Esophagus squamous epithelium (tissue), 4 donors: ENCODE measurements at regions not wholly inside any gene's neighbourhood (a gene's known extent, or its start where the extent isn't known, plus 50 kb on each side); places are given as distances from the start of the nearest gene placed in this dataset.

ENCODE experiments used
- CTCF ChIP-seq, 6 experiments: fragments of 450-650 bp in 4 of 6; fragments of 200-600 bp in 2 of 6; sonication (generic) in 2 of 6; IDR thresholded peaks; one replicate each; pipeline ENCODE4 v1.5.1; 2016 to 2019; ENCODE audit warnings: antibody characterized with exemption in 6 of 6, mild to moderate bottlenecking in 4 of 6, moderate library complexity in 4 of 6
- POLR2A ChIP-seq, 4 donors: fragments of 450-650 bp; IDR thresholded peaks; one replicate each; pipeline ENCODE4 v1.6.1; 2017; ENCODE audit warnings: antibody characterized with exemption in 4 of 4, mild to moderate bottlenecking in 4 of 4, moderate library complexity in 3 of 4

- no peak for TF ChIP-seq CTCF (IDR thresholded peaks at IDR 0.05)
- no peak for TF ChIP-seq POLR2A (IDR thresholded peaks at IDR 0.05)
Observed at GRCh38 chr5:168159425-168159824, 132.0 kb upstream of the WWC1 start.
